AG09309 (cell line): ENCODE measurements at regions not wholly inside any gene's neighbourhood (a gene's known extent, or its start where the extent isn't known, plus 50 kb on each side); places are given as distances from the start of the nearest gene placed in this dataset.

Experiments
- DNase-seq: peaks from one replicate; pipeline ENCODE4 v3.0.0-alpha.2; 2010; ENCODE audit warnings: low read depth
- H3K4me3 ChIP-seq: 2 replicates; pipeline ENCODE4 v1.5.1; 2011; ENCODE audit warnings: mild to moderate bottlenecking, low read depth, low read length, moderate library complexity; ENCODE audit not compliant: control insufficient read depth
- CTCF ChIP-seq: IDR thresholded peaks from 2 replicates; pipeline ENCODE4 v1.5.1; 2011; ENCODE audit warnings: mild to moderate bottlenecking, low read depth, low read length, inconsistent platforms; ENCODE audit not compliant: insufficient read depth, control insufficient read depth; ENCODE audit errors: missing control alignments

- no peak for DNase-seq
- H3K4me3 ChIP-seq: no peak overlapping the region
- no peak for TF ChIP-seq CTCF
These were observed 55.2 kb upstream of the PLD5 start for GRCh38 chr1:242579528-242580235.
